ENCODE measurements at regions not wholly inside any gene's neighbourhood (a gene's known extent, or its start where the extent isn't known, plus 50 kb on each side); places are given as distances from the start of the nearest gene placed in this dataset.
A peak's percentile ranks its signal among the peaks of the same experiment; 100 is the strongest.

DNA sequence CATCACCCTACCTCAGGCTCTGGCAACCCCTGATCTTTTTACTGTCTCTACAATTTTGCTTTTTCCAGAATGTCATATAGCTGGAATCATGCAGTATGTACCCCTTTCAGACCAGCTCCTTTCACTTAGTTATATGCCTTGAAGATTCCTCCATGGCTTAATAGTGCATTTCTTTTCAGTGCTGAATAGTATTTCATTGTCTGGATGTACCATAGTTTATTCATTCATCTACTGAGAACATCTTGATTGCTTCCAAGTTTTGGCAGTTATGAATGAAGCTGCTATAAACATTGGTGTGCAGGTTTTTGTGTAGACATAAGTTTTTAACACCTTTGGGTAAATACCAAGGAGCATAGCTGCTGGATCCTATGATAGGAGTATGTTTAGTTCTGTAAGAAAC is 50.8 kb upstream of the ANP32A start:
- no peak overlapping the region for H3K27ac ChIP-seq (ENCODE audit: low read depth, low read length)
- no peak overlapping the region for H3K4me3 ChIP-seq (ENCODE audit: low read length)
- H3K9me3 ChIP-seq (ENCODE audit: insufficient read depth, low read depth, low read length): no peaks in the 10 kb centered on the region
- H3K4me1 ChIP-seq (ENCODE audit: insufficient read depth, low read length): peaks cover 5% of the 10 kb centered on the region; the same call in 1 of the 2 replicates
- H3K36me3 ChIP-seq (ENCODE audit: insufficient read depth, low read length): no peaks in the 10 kb centered on the region
- peaks cover 6% of the 10 kb centered on the region for H3K27me3 ChIP-seq (ENCODE audit: insufficient read depth, low read length)
- H3K9ac ChIP-seq (ENCODE audit: low read depth, low read length): no peak overlapping the region

DNA sequence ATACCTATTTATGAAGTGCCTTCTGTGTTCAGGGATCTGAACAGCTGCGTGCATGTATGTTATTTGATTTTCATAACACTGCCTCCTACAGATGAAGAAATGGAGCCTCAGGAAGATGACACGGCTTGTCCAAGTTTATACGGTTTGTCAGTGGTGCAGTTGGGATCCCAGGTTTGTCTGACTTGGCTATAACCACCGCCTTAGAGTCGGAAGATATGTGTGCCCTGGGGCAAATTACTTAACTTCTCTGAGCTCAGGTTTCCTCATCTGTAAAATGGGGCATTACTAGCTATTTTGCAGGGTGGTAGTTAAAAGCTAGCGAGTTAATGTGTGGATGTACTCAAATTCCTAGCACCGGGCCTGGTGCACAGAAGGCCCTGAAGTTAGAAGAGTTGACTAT is 54.1 kb upstream of the ANP32A start:
- Histone ChIP-seq H3K27me3 (ENCODE audit: insufficient read depth, low read length) (peaks cover 6% of the 10 kb centered on the region), H3K9me3 (ENCODE audit: insufficient read depth, low read depth, low read length) (no peaks in the 10 kb centered on the region), H3K27ac (ENCODE audit: low read depth, low read length) (peak overlapping the region; percentile 17; the same call in 1 of the 2 replicates), H3K36me3 (ENCODE audit: insufficient read depth, low read length) (no peaks in the 10 kb centered on the region), H3K4me3 (ENCODE audit: low read length) (peak overlapping the region; percentile 59), H3K9ac (ENCODE audit: low read depth, low read length) (no peak overlapping the region), H3K4me1 (ENCODE audit: insufficient read depth, low read length) (peaks cover 5% of the 10 kb centered on the region; the same call in 1 of the 2 replicates)
- 75% methylated on average over 7 of the region's 7 CpGs for WGBS

GRCh38 chr15:68875377-68876116 is 54.8 kb upstream of the SPESP1 start:
- Histone ChIP-seq H3K9ac (ENCODE audit: low read depth, low read length) (peak overlapping the region; percentile 63), H3K36me3 (ENCODE audit: insufficient read depth, low read length) (no peaks in the 10 kb centered on the region), H3K4me3 (ENCODE audit: low read length) (peak overlapping the region; percentile 59), H3K27ac (ENCODE audit: low read depth, low read length) (no peak overlapping the region; the same call in 1 of the 2 replicates), H3K9me3 (ENCODE audit: insufficient read depth, low read depth, low read length) (no peaks in the 10 kb centered on the region), H3K27me3 (ENCODE audit: insufficient read depth, low read length) (peaks cover 6% of the 10 kb centered on the region), H3K4me1 (ENCODE audit: insufficient read depth, low read length) (peaks cover 5% of the 10 kb centered on the region; the same call in 1 of the 2 replicates)
- 2% methylated on average over 31 of the region's 31 CpGs for WGBS

- Histone ChIP-seq H3K27me3 (ENCODE audit: insufficient read depth, low read length) (peaks cover 6% of the 10 kb centered on the region), H3K36me3 (ENCODE audit: insufficient read depth, low read length) (no peaks in the 10 kb centered on the region), H3K4me3 (ENCODE audit: low read length) (no peak overlapping the region), H3K9ac (ENCODE audit: low read depth, low read length) (no peak overlapping the region), H3K27ac (ENCODE audit: low read depth, low read length) (no peak overlapping the region), H3K9me3 (ENCODE audit: insufficient read depth, low read depth, low read length) (no peaks in the 10 kb centered on the region), H3K4me1 (ENCODE audit: insufficient read depth, low read length) (peaks cover 5% of the 10 kb centered on the region; the same call in 1 of the 2 replicates)
- WGBS: 90% methylated on average over 2 of the region's 5 CpGs
Observed at GRCh38 chr15:68877626-68878025, 52.7 kb upstream of the SPESP1 start.

DNA sequence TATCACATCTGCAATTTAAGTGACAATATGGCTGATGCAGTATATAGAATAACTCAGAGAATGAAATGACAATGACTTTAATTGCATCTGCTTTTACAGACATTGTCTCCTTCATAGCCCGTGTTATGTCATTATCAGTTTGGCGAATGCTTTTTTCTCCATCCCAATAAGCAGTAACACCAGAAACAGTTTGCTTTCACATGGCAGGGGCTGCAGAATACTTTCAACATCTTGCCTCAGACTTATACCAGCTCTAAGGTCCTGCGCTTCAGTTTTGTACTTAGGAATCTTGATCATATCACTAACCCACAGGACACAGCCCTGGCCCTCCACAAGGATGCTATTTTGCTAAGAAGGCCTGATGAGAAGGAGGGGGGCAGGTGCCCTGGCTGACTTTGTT is 49.9 kb upstream of the SPESP1 start:
- H3K36me3 ChIP-seq (ENCODE audit: insufficient read depth, low read length): no peaks in the 10 kb centered on the region
- H3K27me3 ChIP-seq (ENCODE audit: insufficient read depth, low read length): no peaks in the 10 kb centered on the region
- no peak overlapping the region for H3K4me3 ChIP-seq (ENCODE audit: low read length)
- no peaks in the 10 kb centered on the region for H3K4me1 ChIP-seq (ENCODE audit: insufficient read depth, low read length)
- WGBS: 96% methylated on average over 3 of the region's 3 CpGs
- no peak overlapping the region for H3K27ac ChIP-seq (ENCODE audit: low read depth, low read length)
- H3K9me3 ChIP-seq (ENCODE audit: insufficient read depth, low read depth, low read length): no peaks in the 10 kb centered on the region
- H3K9ac ChIP-seq (ENCODE audit: low read depth, low read length): no peak overlapping the region
